GM12874 (cell line): ENCODE measurements at regions not wholly inside any gene's neighbourhood (a gene's known extent, or its start where the extent isn't known, plus 50 kb on each side); places are given as distances from the start of the nearest gene placed in this dataset.

Experiments
- CTCF ChIP-seq: IDR thresholded peaks from 2 replicates; pipeline ENCODE4 v1.5.1; 2011; ENCODE audit warnings: low read depth, mild to moderate bottlenecking, control low read depth, low read length, moderate library complexity; ENCODE audit not compliant: insufficient read depth

DNA sequence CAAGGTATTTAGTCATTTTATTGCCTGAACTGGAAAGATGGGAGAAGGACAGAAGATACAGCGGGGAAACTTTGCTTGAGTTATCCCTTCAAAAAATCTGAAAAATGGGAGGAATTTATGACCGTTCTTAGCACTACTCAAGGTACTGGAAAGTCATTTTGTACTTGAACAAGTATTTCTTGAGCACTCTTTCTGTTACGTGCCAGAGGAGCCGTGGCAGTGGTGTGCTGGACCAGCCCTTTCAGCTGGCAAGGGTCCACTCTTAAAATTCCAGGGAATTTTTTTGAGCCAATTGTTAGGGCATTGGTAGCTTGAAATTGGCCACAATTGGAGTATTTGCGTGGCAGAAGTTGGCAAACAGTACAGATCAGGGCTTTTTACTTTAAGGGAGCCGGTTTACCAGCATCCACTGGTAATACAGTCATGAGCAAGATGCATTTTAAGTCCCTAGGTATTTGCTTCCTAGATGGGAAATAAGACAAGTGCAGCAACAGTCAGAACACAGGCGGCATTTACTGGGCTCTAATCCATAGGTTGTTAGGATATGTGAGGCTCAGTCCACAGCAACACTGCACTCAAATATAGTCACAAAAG is 145.9 kb upstream of the ST8SIA2 start:
- TF ChIP-seq CTCF: no peak

- no peak for TF ChIP-seq CTCF
Measured at GRCh38 chr15:92266796-92267685, 126.6 kb upstream of the ST8SIA2 start.

GRCh38 chr15:92268900-92269299 is 124.8 kb upstream of the ST8SIA2 start:
- no peak for TF ChIP-seq CTCF

DNA sequence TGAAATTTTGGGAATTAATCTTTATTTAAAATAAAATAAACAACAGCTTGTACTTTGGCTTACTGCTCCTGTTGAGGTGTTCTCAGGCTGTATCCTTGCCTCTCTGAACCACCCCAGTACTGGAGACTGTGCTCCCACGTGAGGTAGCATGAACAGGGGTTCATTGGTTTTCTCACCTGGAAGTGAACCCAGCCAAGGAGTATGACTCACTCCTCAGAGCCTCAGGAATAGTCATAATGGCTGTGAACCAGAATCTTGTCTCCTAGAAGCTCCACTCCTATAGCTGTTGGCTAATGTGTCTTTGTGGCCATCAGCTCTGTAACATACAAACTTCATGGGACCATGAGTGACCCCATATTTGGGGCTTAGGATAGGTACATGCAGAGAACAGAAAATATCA is 122.5 kb upstream of the ST8SIA2 start:
- no peak for TF ChIP-seq CTCF

DNA sequence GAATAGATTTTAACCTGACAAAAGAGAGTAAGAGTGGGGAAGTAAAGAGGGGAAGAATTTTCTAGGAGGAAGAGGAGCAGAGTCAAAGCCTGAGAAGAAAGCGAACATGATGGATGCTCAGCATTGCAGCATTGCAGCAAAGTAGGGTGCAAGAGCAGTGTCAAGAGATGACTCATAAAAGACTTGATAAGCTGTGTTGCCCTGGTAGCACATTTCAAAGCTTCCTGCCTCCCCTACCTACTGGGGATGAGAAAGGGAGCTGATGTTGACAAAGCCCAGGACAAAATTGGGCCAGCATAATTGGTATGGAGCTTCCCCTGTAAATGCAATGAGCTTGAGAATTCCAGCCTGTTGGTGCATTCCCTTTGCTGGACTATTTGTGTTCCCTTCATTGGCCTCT is 121.6 kb upstream of the ST8SIA2 start:
- TF ChIP-seq CTCF: no peak

DNA sequence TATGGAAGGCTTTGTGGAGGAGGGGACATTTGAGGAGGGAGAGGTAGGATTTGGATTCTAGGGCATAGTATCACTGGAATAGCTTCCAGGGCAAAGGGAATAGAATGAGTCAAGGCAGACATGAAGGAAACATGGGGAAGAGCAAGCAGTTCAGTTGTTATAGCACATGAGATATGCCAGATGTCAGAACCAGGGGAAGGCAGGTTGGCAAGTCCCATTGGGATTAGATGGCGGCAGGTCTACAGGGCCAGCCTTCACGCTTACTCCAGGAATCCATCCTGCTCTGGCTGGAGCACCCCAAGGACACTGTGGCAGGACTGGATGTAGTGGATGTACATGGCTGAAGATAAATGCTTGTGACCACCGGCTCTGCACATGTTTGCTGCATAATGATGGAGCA is 120.4 kb upstream of the ST8SIA2 start:
- no peak for TF ChIP-seq CTCF

GRCh38 chr15:92273723-92274122 is 120.0 kb upstream of the ST8SIA2 start:
- no peak for TF ChIP-seq CTCF
